ENCODE measurements at regions not wholly inside any gene's neighbourhood (a gene's known extent, or its start where the extent isn't known, plus 50 kb on each side); places are given as distances from the start of the nearest gene placed in this dataset.

DNA sequence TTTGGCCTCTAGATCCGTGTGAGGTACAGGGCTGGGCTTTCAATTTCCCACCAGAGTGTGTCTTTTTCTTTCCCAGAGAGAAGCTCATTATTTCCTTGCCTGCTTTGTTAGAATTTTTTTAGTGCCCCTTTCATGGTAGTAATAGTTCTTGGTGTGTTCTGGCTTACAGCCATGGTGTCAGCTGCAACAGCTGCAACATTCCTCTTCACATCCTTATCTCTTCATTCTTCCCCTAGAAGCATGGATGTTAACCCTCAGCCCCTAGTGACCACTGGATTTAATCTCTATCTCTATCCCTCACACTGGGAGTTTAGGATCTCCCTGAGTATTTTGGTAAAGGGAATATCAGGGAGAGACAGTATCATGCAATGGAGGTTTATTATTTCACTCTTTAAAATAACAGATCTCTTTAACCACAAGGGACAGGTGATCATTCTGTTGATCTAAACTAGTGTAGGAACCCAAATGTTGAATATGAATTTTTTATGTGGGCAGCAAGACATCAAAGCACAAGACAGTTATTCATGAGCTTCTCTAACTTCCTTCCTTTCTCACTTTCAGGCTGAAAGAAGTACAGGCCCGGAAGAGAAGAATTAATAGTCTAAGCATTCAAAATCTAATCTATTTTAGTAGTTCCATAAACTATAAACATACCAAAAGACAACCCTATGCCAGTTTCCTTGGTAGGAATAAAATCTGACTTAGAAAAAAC is 160.2 kb downstream of the FAM170A start:
- no peak for DNase-seq (ENCODE audit: low read depth in 4 of 4, low spot score in 2 of 4)

DNA sequence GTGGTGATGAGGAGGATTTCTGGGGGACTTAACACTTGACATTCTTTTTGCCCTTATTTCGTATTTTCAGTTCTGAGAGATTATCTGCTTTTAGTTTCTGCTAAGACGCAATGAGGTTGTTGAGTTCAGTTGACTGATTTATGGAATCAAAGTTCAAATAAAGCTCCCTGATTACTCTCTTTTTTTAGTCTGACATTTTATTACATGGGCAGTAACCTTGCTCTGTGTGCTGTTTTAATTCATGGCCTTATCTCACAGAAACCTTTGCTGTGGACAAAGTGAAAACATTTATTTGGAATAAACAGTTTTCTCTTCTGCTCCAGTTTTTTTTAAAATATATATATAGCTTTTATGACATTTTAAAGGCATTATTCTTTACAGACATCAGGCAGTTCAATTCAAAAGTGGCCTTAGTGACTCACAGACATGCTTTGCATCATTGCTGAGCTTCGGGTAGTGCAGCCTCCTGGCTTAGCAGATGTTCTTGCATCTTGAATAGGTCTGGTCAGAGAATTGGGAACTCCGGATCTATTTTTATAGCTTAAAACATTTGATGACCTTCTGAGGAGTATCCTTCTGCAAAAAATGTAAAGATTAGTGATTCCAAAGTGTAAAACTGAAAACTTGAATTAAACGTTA is 162.9 kb downstream of the FAM170A start:
- no peak for DNase-seq (ENCODE audit: low read depth in 4 of 4, low spot score in 2 of 4)

DNA sequence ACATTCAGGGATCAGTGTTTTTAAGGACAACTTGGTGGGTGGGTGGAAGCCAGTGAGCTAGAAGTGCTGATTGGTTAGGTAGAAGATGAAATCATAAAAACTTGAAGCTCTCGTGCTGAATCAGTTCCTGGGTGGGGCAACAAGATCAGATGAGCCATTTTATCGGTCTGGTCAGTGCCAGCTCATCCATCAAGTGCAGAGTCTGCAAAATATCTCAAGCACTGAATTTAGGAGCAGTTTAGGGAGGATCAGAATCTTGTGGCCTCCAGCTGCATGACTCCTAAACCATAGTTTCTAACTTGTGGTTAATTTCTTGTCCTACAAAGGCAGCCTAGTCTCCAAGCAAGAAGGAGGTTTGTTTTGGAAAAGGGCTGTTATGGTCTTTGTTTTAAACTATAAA is 166.4 kb downstream of the FAM170A start:
- DNase-seq (ENCODE audit: low read depth in 4 of 4, low spot score in 2 of 4) = no peak

DNA sequence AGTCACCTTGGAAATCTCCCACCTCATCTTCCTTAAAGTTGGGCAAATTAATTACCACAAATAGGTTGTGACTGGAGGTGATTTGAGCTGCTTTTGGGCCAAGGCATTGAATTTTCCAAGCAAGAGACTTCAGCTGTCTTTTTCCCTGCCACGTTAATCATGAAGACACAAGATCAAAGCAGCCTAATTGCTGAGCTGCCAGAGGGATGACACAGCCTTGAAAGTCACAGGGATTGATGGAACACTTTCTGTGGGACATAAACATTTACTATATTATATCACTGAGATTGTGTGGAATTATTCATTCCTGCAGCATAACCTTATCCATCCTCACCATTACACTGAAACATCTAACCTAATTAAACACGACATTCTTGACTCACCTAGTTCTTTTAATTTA is 172.2 kb downstream of the FAM170A start:
- no peak for DNase-seq (ENCODE audit: low read depth in 4 of 4, low spot score in 2 of 4)

DNA sequence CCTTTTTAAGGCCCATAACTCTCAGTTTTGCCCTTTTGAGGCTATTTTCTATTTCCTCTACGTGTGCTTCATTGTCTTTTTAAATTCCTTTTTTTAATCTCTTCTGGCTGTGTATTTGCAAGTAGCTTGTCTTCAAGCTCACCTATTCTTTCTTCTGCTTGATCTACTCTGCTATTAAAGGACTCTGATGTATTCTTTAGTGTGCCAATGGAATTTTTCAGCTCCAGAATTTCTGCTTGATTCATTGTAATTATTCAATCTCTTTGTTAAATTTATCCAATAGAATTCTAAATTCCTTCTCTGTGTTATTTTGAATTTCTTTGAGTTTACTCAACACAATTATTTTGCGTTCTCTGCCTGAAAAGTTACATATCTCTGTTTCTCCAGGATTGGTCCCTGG is 178.7 kb downstream of the FAM170A start:
- no peak for DNase-seq (ENCODE audit: low read depth in 4 of 4, low spot score in 2 of 4)

DNA sequence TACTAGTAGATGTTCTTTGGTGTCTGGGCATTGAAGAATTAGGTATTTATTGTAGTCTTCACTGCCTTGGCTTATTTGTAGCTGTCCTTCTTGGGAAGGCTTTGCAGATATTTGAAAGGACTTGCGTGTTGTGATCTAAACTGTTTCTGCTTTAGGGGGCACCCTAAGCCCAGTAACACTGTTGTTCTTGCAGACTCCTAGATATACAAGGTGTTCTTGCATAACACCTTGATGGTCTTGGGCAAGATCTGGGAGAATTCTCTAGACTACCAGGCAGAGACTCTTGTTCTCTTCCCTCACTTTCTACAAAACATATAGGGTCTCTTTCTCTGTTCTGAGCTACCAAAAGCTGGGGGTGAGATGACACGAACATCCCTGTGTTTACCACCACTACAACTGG is 179.1 kb downstream of the FAM170A start:
- DNase-seq (ENCODE audit: low read depth in 4 of 4, low spot score in 2 of 4) = no peak

DNA sequence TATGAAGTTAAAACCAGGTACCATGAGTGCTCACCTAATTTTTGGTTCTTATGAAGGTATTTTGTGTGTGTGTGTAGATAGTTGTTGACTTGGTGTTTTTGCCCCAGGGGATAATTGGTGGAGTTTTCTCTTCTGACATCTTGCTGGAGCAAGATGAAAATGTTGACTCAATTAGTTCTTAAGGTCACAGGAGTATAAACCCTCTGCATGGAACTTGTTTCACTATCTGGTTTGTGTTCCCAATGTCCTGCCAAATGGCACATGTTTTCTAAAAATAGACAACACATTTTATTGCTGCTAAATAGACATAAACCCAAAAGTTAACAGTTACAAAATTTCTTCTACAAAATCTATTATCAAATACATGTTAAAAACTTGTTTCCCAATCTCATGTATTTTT is 180.9 kb downstream of the FAM170A start:
- no peak for DNase-seq (ENCODE audit: low read depth in 4 of 4, low spot score in 2 of 4)

DNA sequence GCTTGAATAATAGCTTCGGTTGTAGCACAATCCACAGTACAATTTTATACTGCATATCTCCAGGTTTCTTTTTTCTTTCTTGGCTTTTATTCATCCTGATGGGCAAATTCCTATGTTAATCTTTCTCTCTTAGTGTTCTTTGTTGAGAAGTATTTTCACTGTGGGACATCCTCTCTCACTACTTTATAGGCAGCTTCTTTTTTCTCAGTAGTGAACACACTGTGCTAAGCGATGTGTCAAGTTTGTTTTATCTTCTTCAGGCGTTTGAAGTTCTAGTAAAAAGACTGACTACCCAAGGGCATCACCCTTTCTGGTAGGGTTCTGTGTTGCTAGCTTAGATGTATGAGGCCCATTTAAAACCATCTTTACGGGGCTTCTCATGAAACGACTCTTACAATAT is 182.1 kb downstream of the FAM170A start:
- no peak for DNase-seq (ENCODE audit: low read depth in 4 of 4, low spot score in 2 of 4)

DNA sequence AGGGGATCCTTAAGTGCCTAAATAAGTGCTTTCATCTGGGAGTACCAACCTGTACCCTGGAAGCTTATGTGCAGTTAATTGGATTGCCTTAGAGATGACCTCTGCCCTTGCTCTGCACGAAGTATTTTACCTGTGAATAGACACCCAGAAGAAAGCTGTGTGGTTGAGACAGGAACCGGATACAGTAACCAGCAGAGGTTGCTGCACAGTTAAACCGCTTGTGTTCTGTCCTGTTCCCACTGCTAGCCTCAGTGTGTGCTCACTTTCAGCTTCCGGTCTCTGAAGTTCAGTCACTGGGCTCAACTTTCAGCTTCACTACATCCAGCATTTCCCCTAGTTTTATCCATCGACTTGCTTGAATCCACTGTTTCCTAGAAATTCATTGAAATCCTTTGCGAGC is 185.3 kb downstream of the FAM170A start:
- no peak for DNase-seq (ENCODE audit: low read depth in 4 of 4, low spot score in 2 of 4)

DNA sequence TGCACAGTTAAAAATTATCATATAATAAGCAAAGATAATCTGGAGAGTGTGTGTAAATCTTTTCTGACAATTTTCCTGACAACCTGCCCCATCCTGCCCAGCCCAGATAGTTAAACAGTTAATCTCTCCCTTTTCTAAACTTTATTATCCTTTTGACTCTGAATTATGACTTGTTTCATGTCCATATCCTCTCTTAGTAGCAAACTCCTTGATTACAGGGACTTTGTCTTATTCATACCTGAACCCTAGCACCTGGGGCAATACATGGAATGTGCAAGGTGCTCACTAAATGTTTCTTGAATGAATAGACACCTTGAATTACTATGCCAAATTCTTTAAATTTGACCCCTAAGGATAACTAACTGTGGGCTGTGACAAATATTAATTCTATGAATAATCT is 186.7 kb downstream of the FAM170A start:
- no peak for DNase-seq (ENCODE audit: low read depth in 4 of 4, low spot score in 2 of 4)

DNA sequence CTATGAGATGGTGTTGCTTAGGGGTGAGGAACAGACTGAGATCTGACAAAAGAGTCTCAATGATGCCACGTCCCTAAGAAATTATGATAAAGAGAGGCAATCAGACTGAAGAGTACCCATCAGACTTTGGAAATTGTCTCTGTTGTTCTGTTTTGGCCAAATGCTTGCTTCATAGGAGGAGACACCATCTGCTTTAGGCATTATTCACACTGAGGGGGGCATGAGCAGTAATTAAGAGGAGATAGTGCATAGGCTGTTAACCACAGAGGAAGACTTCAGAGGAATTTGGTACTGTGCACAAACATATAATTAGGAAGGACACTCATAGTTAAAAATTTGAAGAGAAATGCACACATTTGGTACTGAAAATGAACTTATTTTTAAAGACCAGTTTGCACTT is 190.7 kb downstream of the FAM170A start:
- DNase-seq (ENCODE audit: low read depth in 4 of 4, low spot score in 2 of 4) = no peak

DNA sequence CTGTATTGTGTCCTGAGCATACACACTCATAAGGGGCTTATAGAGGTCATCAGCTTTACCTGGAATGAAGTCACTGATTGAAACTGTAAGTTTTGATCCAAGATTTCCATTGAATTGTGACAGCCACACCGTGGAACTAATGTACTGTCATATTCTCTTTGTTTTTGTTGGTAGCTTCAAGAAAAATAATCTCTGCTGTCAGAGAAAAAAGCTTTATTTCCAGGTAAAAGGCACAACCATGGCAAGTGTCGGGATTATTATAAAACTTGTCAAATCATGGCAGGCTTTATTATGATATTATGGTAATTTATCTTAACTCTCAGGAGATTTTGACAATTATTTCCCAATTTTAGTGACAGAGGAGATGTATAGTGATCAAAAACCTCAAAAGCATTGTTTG is 191.2 kb downstream of the FAM170A start:
- DNase-seq (ENCODE audit: low read depth in 4 of 4, low spot score in 2 of 4) = no peak

DNA sequence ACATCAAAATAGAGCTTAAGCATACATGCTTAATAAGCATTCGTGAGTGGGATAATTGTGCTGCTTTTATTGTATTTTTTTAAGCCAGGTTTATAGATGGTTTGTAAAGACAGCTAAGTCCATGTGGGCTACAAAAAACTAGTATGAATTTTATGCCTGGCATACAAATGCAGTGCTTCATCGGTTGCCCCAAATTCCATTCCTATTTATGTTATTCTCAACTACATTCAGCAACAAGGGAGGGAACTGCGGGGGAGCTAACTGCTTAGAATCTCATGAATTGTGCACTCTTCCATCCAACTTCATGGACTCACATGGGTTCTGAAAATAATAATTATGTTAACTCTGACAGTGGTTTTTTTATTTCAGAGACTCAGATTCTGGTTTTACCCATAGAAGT is 199.2 kb downstream of the FAM170A start:
- no peak for DNase-seq (ENCODE audit: low read depth in 4 of 4, low spot score in 2 of 4)

DNA sequence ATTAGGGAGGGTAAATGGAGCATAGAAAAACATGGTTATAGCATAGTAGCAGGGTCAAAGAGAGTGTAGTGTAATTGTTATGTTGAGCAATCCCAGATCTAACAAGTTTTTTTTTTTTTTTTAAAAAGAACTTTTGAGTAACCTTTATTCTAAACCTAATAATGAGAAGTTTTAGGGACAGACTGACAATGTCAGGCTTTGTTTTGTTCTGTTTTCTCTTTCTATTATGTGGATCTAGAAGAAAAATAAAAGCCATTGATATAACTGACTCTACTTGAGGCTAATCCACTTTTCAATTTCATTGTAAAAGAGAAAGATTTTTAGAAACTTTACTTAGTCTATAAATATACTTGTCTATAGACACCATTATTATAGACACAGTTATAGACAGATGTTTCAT is 200.0 kb downstream of the FAM170A start:
- DNase-seq (ENCODE audit: low read depth in 4 of 4, low spot score in 2 of 4) = no peak

DNA sequence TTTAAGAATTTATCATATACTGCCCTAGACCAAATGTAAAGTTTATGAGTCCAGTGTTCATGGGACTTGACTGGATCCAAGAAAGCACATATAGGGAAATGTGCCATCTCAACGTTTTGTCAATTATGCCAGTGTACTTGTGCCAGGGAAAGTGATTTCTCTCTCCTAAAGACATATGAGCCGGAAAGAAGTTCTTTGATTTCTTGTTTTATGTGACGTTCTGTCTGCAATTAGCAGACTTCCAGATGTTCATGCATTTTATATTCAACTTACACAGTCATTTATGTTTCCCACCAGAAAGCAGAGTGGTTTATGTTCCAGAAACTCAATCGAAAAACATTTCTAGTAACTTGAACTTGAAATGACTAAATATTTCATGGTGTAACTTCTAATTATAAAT is 203.8 kb downstream of the FAM170A start:
- DNase-seq (ENCODE audit: low read depth in 4 of 4, low spot score in 2 of 4) = peak in 1 of 4 donors; percentile 1

DNA sequence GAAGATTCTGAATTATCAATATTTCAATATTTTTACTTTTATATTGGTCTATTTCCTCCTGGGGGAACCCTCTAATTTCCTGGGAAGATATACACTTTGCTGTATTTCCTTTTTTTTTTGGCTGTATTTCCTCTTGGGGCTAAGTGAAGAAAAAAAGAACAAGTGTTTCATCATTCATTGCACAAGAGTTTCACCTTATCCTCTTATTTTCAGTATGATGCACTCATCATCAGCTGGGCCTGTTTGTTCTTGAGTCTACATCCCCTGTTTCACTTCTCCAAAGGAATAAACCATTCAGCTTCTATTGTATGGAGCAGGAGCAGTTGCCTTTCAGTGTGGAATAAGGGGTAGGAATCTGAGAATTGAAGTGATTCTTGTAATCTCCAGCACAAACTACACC is 210.8 kb downstream of the FAM170A start:
- DNase-seq (ENCODE audit: low read depth in 4 of 4, low spot score in 2 of 4) = no peak

DNA sequence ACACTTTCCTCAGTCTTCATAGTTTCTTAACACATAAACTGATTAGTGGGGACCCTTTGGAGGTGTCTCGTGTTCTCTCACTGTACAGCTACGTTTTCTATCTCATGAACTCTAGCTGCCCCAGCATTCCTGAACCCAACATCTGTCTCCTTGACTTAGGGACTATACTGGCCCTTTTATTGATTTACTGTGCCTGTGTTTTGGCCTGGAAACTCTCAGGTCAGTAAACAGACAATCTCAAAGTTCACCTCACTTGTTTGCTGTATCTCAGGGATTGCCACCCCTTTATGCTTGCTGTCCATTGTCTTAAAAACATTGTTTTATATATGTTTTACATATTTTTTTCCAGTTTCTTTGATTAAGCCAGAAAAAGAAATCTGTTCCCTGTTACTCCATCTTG is 222.8 kb downstream of the FAM170A start:
- no peak for DNase-seq (ENCODE audit: low read depth in 4 of 4, low spot score in 2 of 4)

DNA sequence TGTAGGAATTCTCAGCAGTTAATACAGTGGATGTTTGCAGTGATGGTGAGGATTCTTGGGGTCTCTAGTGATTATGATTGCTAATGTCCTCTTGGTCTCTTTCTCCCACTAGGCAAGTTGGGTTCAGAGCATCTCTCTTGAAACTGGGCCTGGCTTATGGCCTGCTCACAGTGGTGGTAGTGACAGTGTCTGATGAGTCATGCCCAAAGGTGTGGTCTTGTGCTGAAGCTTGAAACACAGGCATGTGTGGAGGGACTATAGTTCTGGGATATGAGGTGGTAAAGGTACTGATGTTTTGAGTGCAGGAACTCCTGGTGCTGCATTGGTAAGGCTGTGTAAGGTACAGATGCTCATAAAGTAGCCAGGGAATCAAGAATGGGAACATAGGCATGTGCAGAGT is 231.1 kb downstream of the FAM170A start:
- no peak for DNase-seq (ENCODE audit: low read depth in 4 of 4, low spot score in 2 of 4)

DNA sequence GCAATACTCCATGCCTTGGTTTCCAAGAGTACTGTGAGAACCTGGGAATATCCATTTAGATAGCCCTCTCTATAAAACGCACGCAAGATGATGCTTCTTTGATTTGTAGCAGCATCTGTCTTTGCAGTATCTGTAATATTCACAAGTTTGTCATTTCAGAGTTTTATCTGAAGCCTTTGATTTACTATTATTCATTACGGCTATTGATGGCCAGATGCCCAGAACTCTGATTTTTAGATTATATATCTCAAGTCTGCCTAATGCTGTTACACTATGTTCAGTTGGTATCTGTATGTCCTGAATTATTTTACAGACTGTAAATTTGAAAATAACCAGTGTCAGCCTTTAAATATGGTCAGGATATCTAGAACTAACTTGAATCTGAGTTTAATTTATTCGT is 233.3 kb downstream of the FAM170A start:
- no peak for DNase-seq (ENCODE audit: low read depth in 4 of 4, low spot score in 2 of 4)

DNA sequence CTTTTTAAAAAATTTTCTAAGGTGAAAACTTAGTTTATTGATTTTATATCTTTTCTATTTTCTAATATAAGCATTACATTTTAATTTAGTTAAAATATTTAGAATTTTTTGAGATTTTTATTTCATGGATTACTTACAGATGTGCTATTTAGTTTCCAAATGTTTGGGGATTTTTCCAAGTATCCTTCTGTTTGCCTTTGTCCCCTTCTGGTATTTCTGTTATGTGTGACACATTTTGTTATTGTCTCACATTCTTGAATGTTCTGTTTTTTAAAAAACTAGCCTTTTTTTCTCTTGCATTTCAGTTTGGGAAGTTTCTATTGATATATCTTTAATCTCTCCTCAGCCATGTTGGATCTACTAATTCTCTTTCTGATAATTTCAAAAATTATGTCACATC is 234.9 kb downstream of the FAM170A start:
- no peak for DNase-seq (ENCODE audit: low read depth in 4 of 4, low spot score in 2 of 4)

DNA sequence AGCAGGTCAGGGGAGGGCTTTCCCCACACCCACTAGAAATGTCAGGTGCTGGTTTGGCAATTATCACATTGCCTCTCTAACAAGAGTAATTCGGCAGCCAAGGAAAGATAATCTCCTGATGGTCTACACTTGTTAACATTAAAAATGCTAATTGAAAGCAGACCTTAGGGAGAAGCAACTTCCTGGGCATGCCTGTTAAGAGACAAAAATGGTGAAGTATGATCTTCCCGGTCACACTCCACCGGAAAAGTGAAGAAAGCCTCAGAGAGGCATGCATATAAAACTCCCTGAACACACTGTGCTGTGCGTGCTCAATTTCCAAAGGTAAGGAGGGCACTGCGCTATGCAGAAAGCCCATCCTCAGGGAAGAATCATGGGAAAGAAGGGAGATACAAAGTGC is 244.3 kb downstream of the FAM170A start:
- DNase-seq (ENCODE audit: low read depth in 4 of 4, low spot score in 2 of 4) = no peak

DNA sequence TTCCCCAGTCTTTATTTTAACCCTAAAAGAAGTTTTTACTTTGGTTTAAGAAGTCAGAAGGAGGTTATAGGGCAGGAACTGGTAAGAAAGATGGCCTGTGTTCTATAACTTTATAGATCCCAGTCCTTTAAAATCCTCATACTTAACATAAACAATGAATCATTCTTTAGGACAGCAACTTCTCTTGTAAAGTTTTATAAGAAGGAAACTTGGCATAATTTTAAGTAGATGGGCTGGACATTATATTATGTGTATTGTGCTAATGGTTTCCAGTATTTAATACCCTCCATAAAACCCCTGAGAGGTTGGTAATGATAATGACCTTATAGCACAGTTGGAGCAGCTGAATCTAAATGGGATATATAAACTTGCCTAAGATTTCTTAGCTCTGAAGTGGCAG is 247.2 kb downstream of the FAM170A start:
- DNase-seq (ENCODE audit: low read depth in 4 of 4, low spot score in 2 of 4) = no peak

DNA sequence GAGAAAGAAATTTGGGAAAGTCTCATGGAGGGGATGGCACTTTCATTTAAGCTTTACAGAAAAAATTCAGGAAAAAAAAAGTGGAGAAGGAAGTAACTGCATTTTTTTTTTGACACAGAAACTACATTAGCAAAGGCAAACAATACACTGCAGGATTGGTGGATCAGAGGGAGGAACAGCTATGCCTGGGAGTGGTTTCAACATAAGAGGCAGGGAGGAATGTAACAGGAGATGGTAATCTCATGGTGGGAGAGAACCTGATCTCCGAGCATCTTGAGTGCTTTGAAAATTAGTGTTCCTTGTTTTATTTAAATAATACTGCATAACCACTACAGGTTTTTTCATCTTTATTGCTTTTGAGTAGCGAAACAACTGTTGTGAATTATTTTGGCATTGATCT is 249.4 kb downstream of the FAM170A start:
- DNase-seq (ENCODE audit: low read depth in 4 of 4, low spot score in 2 of 4) = no peak

All from left renal cortex interstitium (tissue), 4 donors.